Body of pancreas (tissue), 4 donors: ENCODE measurements at regions not wholly inside any gene's neighbourhood (a gene's known extent, or its start where the extent isn't known, plus 50 kb on each side); places are given as distances from the start of the nearest gene placed in this dataset.

Source experiments
- POLR2A ChIP-seq, 3 donors: fragments of 450-650 bp; IDR thresholded peaks; one replicate each; pipeline ENCODE4 v1.6.1; 2016; ENCODE audit warnings: antibody characterized with exemption in 3 of 3, mild to moderate bottlenecking in 2 of 3
- TF ChIP-seq, protein P1 (sequence below), 7 experiments: fragments of 450-650 bp in 4 of 7; fragments of 200-600 bp in 3 of 7; sonication (generic) in 3 of 7; IDR thresholded peaks; one replicate each; pipeline ENCODE4 v1.5.1; 2016 to 2019; ENCODE audit warnings: antibody characterized with exemption in 7 of 7

DNA sequence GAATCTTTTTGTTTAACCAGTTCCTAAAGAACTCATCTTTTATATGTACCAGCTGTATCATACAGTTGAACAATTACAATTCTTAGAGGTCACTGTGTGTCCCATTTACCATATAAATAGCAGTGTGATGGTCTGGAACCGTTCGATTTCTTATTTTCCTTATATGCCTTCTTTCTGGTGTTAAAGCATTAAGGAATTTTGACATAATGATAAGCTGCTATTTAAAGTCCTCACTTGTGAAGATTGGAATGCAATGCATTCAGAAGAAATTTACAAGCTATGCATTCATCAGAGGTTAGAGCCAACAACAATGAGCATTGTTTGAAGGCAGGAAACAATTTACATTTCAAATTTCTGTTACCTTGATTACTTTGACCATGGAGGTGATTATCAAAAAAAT, 80.0 kb upstream of the PRICKLE1 start:
- TF ChIP-seq, protein P1, sequence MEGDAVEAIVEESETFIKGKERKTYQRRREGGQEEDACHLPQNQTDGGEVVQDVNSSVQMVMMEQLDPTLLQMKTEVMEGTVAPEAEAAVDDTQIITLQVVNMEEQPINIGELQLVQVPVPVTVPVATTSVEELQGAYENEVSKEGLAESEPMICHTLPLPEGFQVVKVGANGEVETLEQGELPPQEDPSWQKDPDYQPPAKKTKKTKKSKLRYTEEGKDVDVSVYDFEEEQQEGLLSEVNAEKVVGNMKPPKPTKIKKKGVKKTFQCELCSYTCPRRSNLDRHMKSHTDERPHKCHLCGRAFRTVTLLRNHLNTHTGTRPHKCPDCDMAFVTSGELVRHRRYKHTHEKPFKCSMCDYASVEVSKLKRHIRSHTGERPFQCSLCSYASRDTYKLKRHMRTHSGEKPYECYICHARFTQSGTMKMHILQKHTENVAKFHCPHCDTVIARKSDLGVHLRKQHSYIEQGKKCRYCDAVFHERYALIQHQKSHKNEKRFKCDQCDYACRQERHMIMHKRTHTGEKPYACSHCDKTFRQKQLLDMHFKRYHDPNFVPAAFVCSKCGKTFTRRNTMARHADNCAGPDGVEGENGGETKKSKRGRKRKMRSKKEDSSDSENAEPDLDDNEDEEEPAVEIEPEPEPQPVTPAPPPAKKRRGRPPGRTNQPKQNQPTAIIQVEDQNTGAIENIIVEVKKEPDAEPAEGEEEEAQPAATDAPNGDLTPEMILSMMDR (IDR thresholded peaks at IDR 0.05): no peak
- TF ChIP-seq POLR2A (IDR thresholded peaks at IDR 0.05): no peak
